ENCODE measurements at regions not wholly inside any gene's neighbourhood (a gene's known extent, or its start where the extent isn't known, plus 50 kb on each side); places are given as distances from the start of the nearest gene placed in this dataset.

- TF ChIP-seq POLR2AphosphoS5 (IDR thresholded peaks at IDR 0.05; ENCODE audit: borderline replicate concordance, low read depth, low read length) (no peak), EZH2 (IDR thresholded peaks at IDR 0.05) (no peak)
Measured at GRCh38 chr6:106751501-106752252, 122.3 kb downstream of the QRSL1 start.
